Spleen (tissue), 11 donors: ENCODE measurements at regions not wholly inside any gene's neighbourhood (a gene's known extent, or its start where the extent isn't known, plus 50 kb on each side); places are given as distances from the start of the nearest gene placed in this dataset.

Experiments
- DNase-seq: peaks from one replicate; pipeline ENCODE4 v3.0.0-alpha.2; 2020
- H3K27ac ChIP-seq, 8 donors: fragments of 200-600 bp; sonication (generic) in 7 of 8; 1 replicate in 4 of 8; 2 replicates in 4 of 8; pipeline versions ENCODE4 v1.5.0 to v1.8.0; 2016 to 2021; ENCODE audit warnings: inconsistent platforms in 4 of 8, mild to moderate bottlenecking in 4 of 8, moderate library complexity in 1 of 8
- H3K27me3 ChIP-seq, 7 donors: fragments of 200-600 bp; sonication (generic) in 6 of 7; replicated peaks in 1 of 7; 1 replicate in 4 of 7; 2 replicates in 3 of 7; pipeline versions ENCODE4 v1.5.0 to v1.8.0; 2016 to 2021; ENCODE audit warnings: inconsistent platforms in 3 of 7, mild to moderate bottlenecking in 1 of 7
- H3K36me3 ChIP-seq, 6 donors: fragments of 200-600 bp; sonication (generic) in 5 of 6; 1 replicate in 4 of 6; 2 replicates in 2 of 6; pipeline versions ENCODE4 v1.5.0 to v1.8.0; 2016 to 2021; ENCODE audit warnings: inconsistent platforms in 2 of 6
- H3K4me1 ChIP-seq, 6 donors: fragments of 200-600 bp; sonication (generic) in 5 of 6; 1 replicate in 3 of 6; 2 replicates in 3 of 6; pipeline versions ENCODE4 v1.5.0 to v1.8.0; 2016 to 2021; ENCODE audit warnings: inconsistent platforms in 3 of 6
- H3K4me3 ChIP-seq, 8 donors: fragments of 200-600 bp; sonication (generic) in 7 of 8; 1 replicate in 4 of 8; 2 replicates in 4 of 8; pipeline versions ENCODE4 v1.5.0 to v1.8.0; 2016 to 2021; ENCODE audit warnings: inconsistent platforms in 4 of 8, mild to moderate bottlenecking in 4 of 8, moderate library complexity in 2 of 8
- H3K9me3 ChIP-seq, 8 donors: fragments of 200-600 bp; sonication (generic) in 7 of 8; 1 replicate in 4 of 8; 2 replicates in 4 of 8; pipeline versions ENCODE4 v1.5.0 to v1.8.0; 2016 to 2021; ENCODE audit warnings: inconsistent platforms in 4 of 8
- POLR2A ChIP-seq, 3 donors: fragments of 450-650 bp; IDR thresholded peaks; one replicate each; pipeline ENCODE4 v1.5.1; 2017; ENCODE audit warnings: antibody characterized with exemption in 3 of 3, mild to moderate bottlenecking in 1 of 3
- POLR2AphosphoS5 ChIP-seq, 3 donors: sonication (generic); formaldehyde crosslinking; IDR thresholded peaks; one replicate each; pipeline ENCODE4 v1.5.1; 2017; ENCODE audit warnings: antibody characterized with exemption in 3 of 3
- WGBS, 5 donors: extraction: QIAGEN DNeasy Blood & Tissue Kit in 3 of 5; methylation state at CpG; one replicate each; pipeline versions ENCODE4 v1.1.5 to v1.1.7; 2013 to 2018; 5-methylcytosine and 5-hydroxymethylcytosine counted together
- intact Hi-C: fragments of 100-400 bp; cut with DNase I; formaldehyde crosslinking; loops from one replicate; pipeline ENCODE4 v1.15.0; 2023; ENCODE audit warnings: low total_unique reads
- TF ChIP-seq, protein P1 (sequence below), 11 experiments: fragments of 200-600 bp in 7 of 11; fragments of 450-650 bp in 4 of 11; sonication (generic) in 4 of 11; IDR thresholded peaks in 8 of 11; conservative IDR thresholded peaks in 3 of 11; 1 replicate in 7 of 11; 2 replicates in 4 of 11; pipeline versions ENCODE4 v1.4.0 to v1.8.0; 2016 to 2021; ENCODE audit warnings: antibody characterized with exemption in 11 of 11, inconsistent platforms in 4 of 11, mild to moderate bottlenecking in 1 of 11
- donor health status: healthy with polysubstance abuse.
- donor health status: DM: no; HTN: no; CAD: no; lungs with moderate emphysema.
- donor health status: DM: no; HTN: no; CAD: no.
- donor health status: Bipolar disorder and iron deficiency.
- donor health status: healthy.
- donor health status: DM: no; HTN: no; CAD: no.
- donor health status: DM: yes; HTN: yes; CAD: no.

DNA sequence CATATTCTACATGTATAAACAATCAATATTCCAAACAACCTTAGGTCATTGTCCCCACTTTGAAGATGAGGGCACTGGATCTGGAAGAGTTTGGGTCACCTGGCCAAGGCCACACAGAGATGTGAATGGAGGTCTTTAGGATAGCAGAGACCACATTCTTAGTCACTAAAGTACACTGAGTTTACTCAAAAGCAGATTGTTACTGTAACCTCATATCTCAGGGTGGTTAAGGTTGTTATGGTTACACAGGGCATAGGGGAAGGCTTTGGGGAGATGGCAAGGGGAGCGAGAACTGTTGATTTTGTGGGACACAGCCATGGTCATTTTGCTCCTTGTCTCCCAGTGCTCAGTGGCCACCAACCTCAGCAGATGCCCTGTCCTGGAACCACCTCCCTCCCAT is 109.4 kb downstream of the GATA6 start:
- 82 to 100% (median 91%) methylated on average over 1 of the region's 1 CpG for WGBS, 5 donors

DNA sequence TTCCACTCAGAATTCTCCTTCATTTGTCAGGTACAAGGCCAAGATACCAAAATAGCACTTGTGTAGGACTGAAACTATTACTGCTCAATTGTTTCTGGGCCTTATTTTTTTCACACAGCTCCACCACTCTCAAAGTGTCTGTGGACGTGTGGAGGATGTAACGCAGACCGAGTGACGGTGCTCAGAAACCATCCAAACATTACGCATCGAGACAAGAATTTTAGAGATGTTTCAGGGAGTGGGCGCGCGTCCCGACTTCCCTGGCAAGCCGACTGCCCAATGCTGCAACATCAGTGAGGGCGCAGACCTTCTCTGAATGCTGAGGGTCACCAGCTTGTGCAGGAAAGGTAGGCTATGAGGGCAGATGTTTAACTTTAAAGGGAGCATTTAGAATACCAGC is 108.4 kb downstream of the GATA6 start:
- no peak overlapping the region for H3K27ac ChIP-seq
- 92 to 95% (median 93%) methylated on average over 12 of the region's 12 CpGs for WGBS, 5 donors

More for the DNA sequence above, 109.4 kb downstream of the GATA6 start:
- Histone ChIP-seq H3K4me1 (peaks cover 0 to 6% (median 0%) of the 10 kb centered on the region in 6 donors), H3K4me3 (no peak overlapping the region), H3K36me3 (no peaks in the 10 kb centered on the region), H3K9me3 (peaks cover 0 to 3% (median 0%) of the 10 kb centered on the region in 8 donors), H3K27ac (no peak overlapping the region), H3K27me3 (no peaks in the 10 kb centered on the region)
- intact Hi-C loops = loop anchor here (10.0 kb wide), 1 partner anchor 64 kb away; no protein-coding TSS in a partner anchor
- TF ChIP-seq, protein P1, sequence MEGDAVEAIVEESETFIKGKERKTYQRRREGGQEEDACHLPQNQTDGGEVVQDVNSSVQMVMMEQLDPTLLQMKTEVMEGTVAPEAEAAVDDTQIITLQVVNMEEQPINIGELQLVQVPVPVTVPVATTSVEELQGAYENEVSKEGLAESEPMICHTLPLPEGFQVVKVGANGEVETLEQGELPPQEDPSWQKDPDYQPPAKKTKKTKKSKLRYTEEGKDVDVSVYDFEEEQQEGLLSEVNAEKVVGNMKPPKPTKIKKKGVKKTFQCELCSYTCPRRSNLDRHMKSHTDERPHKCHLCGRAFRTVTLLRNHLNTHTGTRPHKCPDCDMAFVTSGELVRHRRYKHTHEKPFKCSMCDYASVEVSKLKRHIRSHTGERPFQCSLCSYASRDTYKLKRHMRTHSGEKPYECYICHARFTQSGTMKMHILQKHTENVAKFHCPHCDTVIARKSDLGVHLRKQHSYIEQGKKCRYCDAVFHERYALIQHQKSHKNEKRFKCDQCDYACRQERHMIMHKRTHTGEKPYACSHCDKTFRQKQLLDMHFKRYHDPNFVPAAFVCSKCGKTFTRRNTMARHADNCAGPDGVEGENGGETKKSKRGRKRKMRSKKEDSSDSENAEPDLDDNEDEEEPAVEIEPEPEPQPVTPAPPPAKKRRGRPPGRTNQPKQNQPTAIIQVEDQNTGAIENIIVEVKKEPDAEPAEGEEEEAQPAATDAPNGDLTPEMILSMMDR (IDR thresholded peaks at IDR 0.05 in 8 of 11, conservative IDR thresholded peaks at IDR 0.05 in 3 of 11) = no peak
- TF ChIP-seq POLR2AphosphoS5 (IDR thresholded peaks at IDR 0.05) (no peak), POLR2A (IDR thresholded peaks at IDR 0.05) (no peak)
- DNase-seq = no peak

DNA sequence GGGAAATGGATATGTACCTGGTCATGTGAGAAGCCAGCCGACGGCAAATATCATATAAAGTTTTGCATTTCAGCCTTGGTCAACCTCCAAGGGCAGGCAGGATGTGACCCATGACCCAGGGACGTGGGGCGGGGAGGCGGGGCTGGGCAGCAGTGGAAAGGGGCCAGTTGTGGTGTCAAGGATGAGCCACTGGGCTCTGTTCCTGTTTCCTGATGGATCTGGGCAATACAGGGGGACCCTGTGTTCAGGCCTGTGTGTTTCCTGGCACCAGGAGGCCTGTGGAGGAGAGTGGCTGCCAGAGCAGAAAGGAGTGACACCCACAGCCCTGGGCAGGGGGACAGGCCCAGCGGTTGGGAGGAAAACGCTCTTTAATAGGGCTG is 106.9 kb downstream of the GATA6 start:
- H3K27ac ChIP-seq = peak overlapping the region; percentile 19 to 81 (median 72)
- WGBS, 5 donors = 58 to 86% (median 73%) methylated on average over 7 of the region's 7 CpGs
- intact Hi-C loops = loop anchor here (10.0 kb wide), 1 partner anchor 62 kb away; no protein-coding TSS in a partner anchor
- DNase-seq = peak; percentile 78
- H3K27me3 ChIP-seq = no peaks in the 10 kb centered on the region
- TF ChIP-seq, protein P1 (IDR thresholded peaks at IDR 0.05 in 8 of 11, conservative IDR thresholded peaks at IDR 0.05 in 3 of 11) = peak in 1 of 11 experiments; percentile 9
- TF ChIP-seq POLR2AphosphoS5 (IDR thresholded peaks at IDR 0.05) (peak; percentile 70 to 82 (median 71)), POLR2A (IDR thresholded peaks at IDR 0.05) (no peak)
- no peaks in the 10 kb centered on the region for H3K4me1 ChIP-seq
- H3K36me3 ChIP-seq = no peaks in the 10 kb centered on the region
- peaks cover 0 to 3% (median 0%) of the 10 kb centered on the region in 8 donors for H3K9me3 ChIP-seq
- H3K4me3 ChIP-seq = no peak overlapping the region

More for the DNA sequence above, 108.4 kb downstream of the GATA6 start:
- Histone ChIP-seq H3K9me3 (peaks cover 0 to 3% (median 0%) of the 10 kb centered on the region in 8 donors), H3K36me3 (no peaks in the 10 kb centered on the region), H3K4me1 (peaks cover 0 to 2% (median 0%) of the 10 kb centered on the region in 6 donors), H3K4me3 (no peak overlapping the region), H3K27me3 (no peaks in the 10 kb centered on the region)
- no peak for DNase-seq
- intact Hi-C loops = loop anchor here (10.0 kb wide), 1 partner anchor 63 kb away; no protein-coding TSS in a partner anchor
- TF ChIP-seq POLR2A (IDR thresholded peaks at IDR 0.05) = no peak
- TF ChIP-seq, protein P1 (IDR thresholded peaks at IDR 0.05 in 8 of 11, conservative IDR thresholded peaks at IDR 0.05 in 3 of 11) = no peak
- no peak for TF ChIP-seq POLR2AphosphoS5 (IDR thresholded peaks at IDR 0.05)

DNA sequence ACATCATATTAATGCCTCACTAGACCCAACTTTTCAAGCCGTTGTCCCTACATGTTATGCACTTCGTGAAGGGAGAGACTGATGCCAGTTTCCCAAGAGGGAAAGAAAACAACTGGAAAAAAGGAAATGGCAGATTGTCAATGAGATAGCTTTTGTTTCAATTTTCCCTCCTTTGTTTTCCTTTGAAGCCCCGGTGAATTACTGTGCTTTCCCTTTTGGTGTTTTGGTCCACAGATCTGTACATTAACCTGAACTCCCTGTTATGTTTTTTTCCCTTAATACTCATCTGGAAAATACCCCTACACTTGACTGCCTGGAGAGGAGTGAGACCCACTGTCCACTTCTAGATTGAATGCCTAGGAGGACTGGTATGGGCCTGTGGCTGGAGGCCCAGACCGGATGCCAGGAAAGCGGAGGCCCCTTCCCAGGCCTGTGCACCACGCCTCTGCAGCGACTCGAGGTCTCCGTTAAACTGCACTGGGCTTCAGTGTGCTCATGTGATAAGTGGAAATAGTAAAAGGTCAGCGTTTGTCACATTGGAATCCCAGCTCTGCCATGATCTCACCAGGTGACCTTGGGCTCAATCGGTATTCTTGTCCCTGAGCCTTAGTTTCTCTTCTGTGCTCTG is 106.4 kb downstream of the GATA6 start:
- TF ChIP-seq POLR2AphosphoS5 (IDR thresholded peaks at IDR 0.05) (no peak), POLR2A (IDR thresholded peaks at IDR 0.05) (no peak)
- TF ChIP-seq, protein P1 (IDR thresholded peaks at IDR 0.05 in 8 of 11, conservative IDR thresholded peaks at IDR 0.05 in 3 of 11) = no peak
- no peaks in the 10 kb centered on the region for H3K4me1 ChIP-seq
- intact Hi-C loops = loop anchor here (10.0 kb wide), 1 partner anchor 61 kb away; no protein-coding TSS in a partner anchor
- H3K27ac ChIP-seq = peak overlapping the region; percentile 60 to 81 (median 72)
- peaks cover 0 to 3% (median 0%) of the 10 kb centered on the region in 8 donors for H3K9me3 ChIP-seq
- 59 to 70% (median 61%) methylated on average over 10 to 11 of the region's 11 CpGs for WGBS, 5 donors
- H3K4me3 ChIP-seq = no peak overlapping the region
- no peaks in the 10 kb centered on the region for H3K27me3 ChIP-seq
- H3K36me3 ChIP-seq = no peaks in the 10 kb centered on the region
- DNase-seq = peak; percentile 79
